ENCODE measurements at regions not wholly inside any gene's neighbourhood (a gene's known extent, or its start where the extent isn't known, plus 50 kb on each side); places are given as distances from the start of the nearest gene placed in this dataset.

- no peak for DNase-seq (ENCODE audit: extremely low read depth in 1 of 2, low read depth in 1 of 2)
Observed at GRCh38 chr21:38654580-38654979, 151.1 kb upstream of the ETS2 start.

- DNase-seq (ENCODE audit: extremely low read depth in 1 of 2, low read depth in 1 of 2), result no peak
Observed at GRCh38 chr21:38658511-38658910, 147.2 kb upstream of the ETS2 start.

- DNase-seq (ENCODE audit: extremely low read depth in 1 of 2, low read depth in 1 of 2), result no peak
Observed at GRCh38 chr21:38659936-38660332, 145.8 kb upstream of the ETS2 start.

- DNase-seq (ENCODE audit: extremely low read depth in 1 of 2, low read depth in 1 of 2), result no peak
Observed at GRCh38 chr21:38660333-38661196, 145.2 kb upstream of the ETS2 start.

- DNase-seq (ENCODE audit: extremely low read depth in 1 of 2, low read depth in 1 of 2), result no peak
Observed at GRCh38 chr21:38661197-38661871, 144.4 kb upstream of the ETS2 start.

GRCh38 chr21:38661889-38662568 is 143.7 kb upstream of the ETS2 start:
- DNase-seq (ENCODE audit: extremely low read depth in 1 of 2, low read depth in 1 of 2), result no peak

GRCh38 chr21:38663282-38663681 is 142.4 kb upstream of the ETS2 start:
- DNase-seq (ENCODE audit: extremely low read depth in 1 of 2, low read depth in 1 of 2), result no peak

GRCh38 chr21:38664315-38664714 is 141.4 kb upstream of the ETS2 start:
- no peak for DNase-seq (ENCODE audit: extremely low read depth in 1 of 2, low read depth in 1 of 2)

- DNase-seq (ENCODE audit: extremely low read depth in 1 of 2, low read depth in 1 of 2), result no peak
Observed at GRCh38 chr21:38664841-38665240, 140.9 kb upstream of the ETS2 start.

GRCh38 chr21:38667291-38667870 is 138.3 kb upstream of the ETS2 start:
- no peak for DNase-seq (ENCODE audit: extremely low read depth in 1 of 2, low read depth in 1 of 2)

GRCh38 chr21:38668067-38668466 is 137.7 kb upstream of the ETS2 start:
- no peak for DNase-seq (ENCODE audit: extremely low read depth in 1 of 2, low read depth in 1 of 2)

- no peak for DNase-seq (ENCODE audit: extremely low read depth in 1 of 2, low read depth in 1 of 2)
Observed at GRCh38 chr21:38668541-38668940, 137.2 kb upstream of the ETS2 start.

- no peak for DNase-seq (ENCODE audit: extremely low read depth in 1 of 2, low read depth in 1 of 2)
Observed at GRCh38 chr21:38669186-38669585, 136.5 kb upstream of the ETS2 start.

- DNase-seq (ENCODE audit: extremely low read depth in 1 of 2, low read depth in 1 of 2), result no peak
Observed at GRCh38 chr21:38670861-38671260, 134.9 kb upstream of the ETS2 start.

- no peak for DNase-seq (ENCODE audit: extremely low read depth in 1 of 2, low read depth in 1 of 2)
Observed at GRCh38 chr21:38671773-38672172, 134.0 kb upstream of the ETS2 start.

GRCh38 chr21:38675182-38675824 is 130.4 kb upstream of the ETS2 start:
- DNase-seq (ENCODE audit: extremely low read depth in 1 of 2, low read depth in 1 of 2), result no peak

GRCh38 chr21:38678827-38679226 is 126.9 kb upstream of the ETS2 start:
- DNase-seq (ENCODE audit: extremely low read depth in 1 of 2, low read depth in 1 of 2), result no peak

- DNase-seq (ENCODE audit: extremely low read depth in 1 of 2, low read depth in 1 of 2), result no peak
Observed at GRCh38 chr21:38679534-38679933, 126.2 kb upstream of the ETS2 start.

GRCh38 chr21:38680401-38680800 is 125.3 kb upstream of the ETS2 start:
- DNase-seq (ENCODE audit: extremely low read depth in 1 of 2, low read depth in 1 of 2), result no peak

GRCh38 chr21:38683222-38683621 is 122.5 kb upstream of the ETS2 start:
- no peak for DNase-seq (ENCODE audit: extremely low read depth in 1 of 2, low read depth in 1 of 2)

- no peak for DNase-seq (ENCODE audit: extremely low read depth in 1 of 2, low read depth in 1 of 2)
Observed at GRCh38 chr21:38688068-38688467, 117.7 kb upstream of the ETS2 start.

Measured in stimulated activated CD8-positive, alpha-beta memory T cell treated with anti-CD3 and anti-CD28 coated beads, Interleukin-7, amount 100 ng/mL, for 48 hours (primary cell).